SK-N-SH (cell line): ENCODE measurements at regions not wholly inside any gene's neighbourhood (a gene's known extent, or its start where the extent isn't known, plus 50 kb on each side); places are given as distances from the start of the nearest gene placed in this dataset.

Experiments used
- CTCF ChIP-seq: fragments of 200-600 bp; sonication (generic); IDR thresholded peaks from 2 replicates; pipeline ENCODE4 v1.6.1; 2017; ENCODE audit warnings: antibody characterized with exemption, mild to moderate bottlenecking, moderate library complexity
- EZH2phosphoT487 ChIP-seq: fragments of 200-600 bp; sonication (generic); IDR thresholded peaks from 2 replicates; pipeline ENCODE4 v1.6.1; 2017; ENCODE audit warnings: low read depth, mixed run types, mild to moderate bottlenecking, antibody characterized with exemption, moderate library complexity, borderline replicate concordance
- RFX5 ChIP-seq: IDR thresholded peaks from 2 replicates; pipeline ENCODE4 v1.6.1; 2012; ENCODE audit warnings: mild to moderate bottlenecking, improper control_type of control experiment, low read length
- SIN3A ChIP-seq: IDR thresholded peaks from 2 replicates; pipeline ENCODE4 v1.6.1; 2012; ENCODE audit warnings: low read depth, mild to moderate bottlenecking, low read length, moderate library complexity, borderline replicate concordance
- TAF1 ChIP-seq: IDR thresholded peaks from 2 replicates; pipeline ENCODE4 v1.6.1; 2012; ENCODE audit warnings: low read depth, mild to moderate bottlenecking, low read length, moderate library complexity, borderline replicate concordance
- YY1 ChIP-seq: IDR thresholded peaks from 2 replicates; pipeline ENCODE4 v1.4.0; 2012; ENCODE audit warnings: low read depth, mild to moderate bottlenecking

DNA sequence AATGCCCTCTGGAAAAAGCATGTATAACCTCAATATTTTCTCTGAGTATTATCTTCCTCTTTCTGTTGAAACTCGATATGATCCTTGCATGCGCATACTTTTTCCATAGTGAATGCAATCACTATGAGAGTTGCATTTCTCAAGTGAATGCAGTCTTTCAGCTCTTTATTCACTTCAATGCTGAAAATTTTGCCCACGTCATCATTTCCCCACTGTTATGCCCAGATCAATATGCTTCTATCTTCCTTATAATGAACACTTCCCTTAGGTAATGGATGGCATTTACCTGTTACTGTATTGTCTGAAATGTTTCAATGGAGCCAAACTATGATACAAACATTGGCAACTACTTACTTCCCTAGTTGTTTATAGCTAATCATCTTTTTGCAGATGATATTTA lies 866.6 kb upstream of the SLITRK6 start:
- TF ChIP-seq SIN3A (no peak), CTCF (no peak), EZH2phosphoT487 (no peak), RFX5 (no peak), TAF1 (no peak), YY1 (no peak)
